HepG2 (cell line): ENCODE measurements at regions not wholly inside any gene's neighbourhood (a gene's known extent, or its start where the extent isn't known, plus 50 kb on each side); places are given as distances from the start of the nearest gene placed in this dataset.

Experiments used
- GMEB2 ChIP-seq: IDR thresholded peaks from 2 replicates; pipeline ENCODE4 v1.6.1; 2016; ENCODE audit warnings: missing biosample characterization, missing genetic modification reagents, low read depth
- SOX6 ChIP-seq, 2 experiments: fragments of 450-650 bp in 1 of 2; sonication (generic) in 1 of 2; formaldehyde crosslinking in 1 of 2; IDR thresholded peaks; 2 replicates each; pipeline versions ENCODE4 v1.4.0 to v1.6.1; 2017 to 2020; ENCODE audit warnings: antibody characterized with exemption in 1 of 2, mild to moderate bottlenecking in 1 of 2, missing genetic modification reagents in 1 of 2
- TARDBP ChIP-seq: sonication (generic); formaldehyde crosslinking; IDR thresholded peaks from 2 replicates; pipeline ENCODE4 v1.8.0; 2022; ENCODE audit warnings: mild to moderate bottlenecking, missing genetic modification reagents
- TRAFD1 ChIP-seq: sonication (generic); formaldehyde crosslinking; IDR thresholded peaks from 2 replicates; pipeline ENCODE4 v1.5.1; 2020; ENCODE audit warnings: missing genetic modification reagents, mild to moderate bottlenecking, borderline replicate concordance
- ZEB1 ChIP-seq: IDR thresholded peaks from 2 replicates; pipeline ENCODE4 v1.6.1; 2012; ENCODE audit warnings: mild to moderate bottlenecking, low read depth, inconsistent platforms; ENCODE audit not compliant: insufficient replicate concordance
- ZNF101 ChIP-seq: sonication (generic); formaldehyde crosslinking; IDR thresholded peaks from 2 replicates; pipeline ENCODE4 v1.4.0; 2020; ENCODE audit warnings: mild to moderate bottlenecking, low read depth, missing genetic modification reagents, borderline replicate concordance
- ZNF441 ChIP-seq: sonication (generic); formaldehyde crosslinking; IDR thresholded peaks from 2 replicates; pipeline ENCODE4 v1.7.0; 2021; ENCODE audit warnings: missing genetic modification reagents, borderline replicate concordance
- ZNF552 ChIP-seq: sonication (generic); formaldehyde crosslinking; IDR thresholded peaks from 2 replicates; pipeline ENCODE4 v1.9.0; 2022; ENCODE audit warnings: missing genetic modification reagents, mild to moderate bottlenecking, borderline replicate concordance
- ZNF652 ChIP-seq: IDR thresholded peaks from 2 replicates; pipeline ENCODE4 v1.6.1; 2016; ENCODE audit warnings: low read depth, borderline replicate concordance
- ZSCAN9 ChIP-seq: IDR thresholded peaks from 2 replicates; pipeline ENCODE4 v1.6.1; 2016; ENCODE audit warnings: borderline replicate concordance
- TF ChIP-seq, protein P1 (sequence below): sonication (generic); formaldehyde crosslinking; IDR thresholded peaks from 2 replicates; pipeline ENCODE4 v1.4.0; 2020; ENCODE audit warnings: mild to moderate bottlenecking, missing genetic modification reagents, borderline replicate concordance
- TF ChIP-seq, protein P2 (sequence below): sonication (generic); formaldehyde crosslinking; IDR thresholded peaks from 2 replicates; pipeline ENCODE4 v1.4.0; 2020; ENCODE audit warnings: missing genetic modification reagents
- TF ChIP-seq, protein P3 (sequence below): sonication (generic); formaldehyde crosslinking; IDR thresholded peaks from 2 replicates; pipeline ENCODE4 v1.5.1; 2020; ENCODE audit warnings: mild to moderate bottlenecking, missing genetic modification reagents, borderline replicate concordance

DNA sequence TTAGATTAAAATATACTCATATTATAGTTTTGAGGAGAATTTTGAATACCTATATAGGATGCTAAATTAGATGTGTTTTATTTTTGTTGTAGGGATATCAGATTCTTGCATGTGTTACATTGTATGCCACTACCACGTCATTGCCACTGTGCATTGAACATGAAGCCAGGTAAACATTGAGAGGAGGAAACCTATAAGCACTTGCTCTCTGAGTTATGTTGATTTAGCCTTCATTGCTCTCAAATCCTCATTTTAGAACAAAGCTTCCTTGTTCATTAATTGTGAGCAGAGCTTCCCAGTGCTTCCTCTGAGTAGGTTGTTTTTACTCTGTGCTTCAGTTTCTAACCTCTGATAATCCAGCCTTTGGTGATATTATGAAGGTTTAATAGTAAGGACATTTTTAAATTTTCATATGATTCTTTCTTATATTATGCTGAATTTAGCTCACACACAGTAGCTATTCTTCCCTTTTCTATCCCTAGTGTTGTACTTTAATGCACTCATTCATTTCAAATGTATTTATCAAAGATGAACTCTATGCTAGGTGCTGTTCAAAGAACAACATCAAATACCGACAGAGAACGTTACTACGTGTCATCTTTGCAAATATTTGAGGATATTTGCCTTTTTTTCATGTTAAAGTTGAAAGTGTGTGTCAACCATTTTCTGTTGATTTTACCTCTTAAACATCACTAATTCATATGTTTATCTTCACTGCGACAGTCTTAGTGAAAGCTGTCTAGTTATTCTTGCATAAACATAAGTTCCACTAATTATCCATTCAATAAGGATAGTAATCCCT, 1448.0 kb upstream of the MIR17HG start (continued):
- TF ChIP-seq TRAFD1 (no peak), ZNF101 (CRISPR knock-in tag) (no peak), TARDBP (CRISPR knock-in tag) (no peak), ZSCAN9 (no peak), ZNF552 (CRISPR knock-in tag) (no peak), ZNF441 (no peak), ZEB1 (no peak), ZNF652 (CRISPR knock-in tag) (no peak), GMEB2 (CRISPR knock-in tag) (no peak), SOX6 (IDR thresholded peaks at IDR 0.05) (no peak), SOX6 (CRISPR knock-in tag; IDR thresholded peaks at IDR 0.05) (peak; percentile 44; the same call in 1 of the 2 replicates)
- TF ChIP-seq, protein P1, sequence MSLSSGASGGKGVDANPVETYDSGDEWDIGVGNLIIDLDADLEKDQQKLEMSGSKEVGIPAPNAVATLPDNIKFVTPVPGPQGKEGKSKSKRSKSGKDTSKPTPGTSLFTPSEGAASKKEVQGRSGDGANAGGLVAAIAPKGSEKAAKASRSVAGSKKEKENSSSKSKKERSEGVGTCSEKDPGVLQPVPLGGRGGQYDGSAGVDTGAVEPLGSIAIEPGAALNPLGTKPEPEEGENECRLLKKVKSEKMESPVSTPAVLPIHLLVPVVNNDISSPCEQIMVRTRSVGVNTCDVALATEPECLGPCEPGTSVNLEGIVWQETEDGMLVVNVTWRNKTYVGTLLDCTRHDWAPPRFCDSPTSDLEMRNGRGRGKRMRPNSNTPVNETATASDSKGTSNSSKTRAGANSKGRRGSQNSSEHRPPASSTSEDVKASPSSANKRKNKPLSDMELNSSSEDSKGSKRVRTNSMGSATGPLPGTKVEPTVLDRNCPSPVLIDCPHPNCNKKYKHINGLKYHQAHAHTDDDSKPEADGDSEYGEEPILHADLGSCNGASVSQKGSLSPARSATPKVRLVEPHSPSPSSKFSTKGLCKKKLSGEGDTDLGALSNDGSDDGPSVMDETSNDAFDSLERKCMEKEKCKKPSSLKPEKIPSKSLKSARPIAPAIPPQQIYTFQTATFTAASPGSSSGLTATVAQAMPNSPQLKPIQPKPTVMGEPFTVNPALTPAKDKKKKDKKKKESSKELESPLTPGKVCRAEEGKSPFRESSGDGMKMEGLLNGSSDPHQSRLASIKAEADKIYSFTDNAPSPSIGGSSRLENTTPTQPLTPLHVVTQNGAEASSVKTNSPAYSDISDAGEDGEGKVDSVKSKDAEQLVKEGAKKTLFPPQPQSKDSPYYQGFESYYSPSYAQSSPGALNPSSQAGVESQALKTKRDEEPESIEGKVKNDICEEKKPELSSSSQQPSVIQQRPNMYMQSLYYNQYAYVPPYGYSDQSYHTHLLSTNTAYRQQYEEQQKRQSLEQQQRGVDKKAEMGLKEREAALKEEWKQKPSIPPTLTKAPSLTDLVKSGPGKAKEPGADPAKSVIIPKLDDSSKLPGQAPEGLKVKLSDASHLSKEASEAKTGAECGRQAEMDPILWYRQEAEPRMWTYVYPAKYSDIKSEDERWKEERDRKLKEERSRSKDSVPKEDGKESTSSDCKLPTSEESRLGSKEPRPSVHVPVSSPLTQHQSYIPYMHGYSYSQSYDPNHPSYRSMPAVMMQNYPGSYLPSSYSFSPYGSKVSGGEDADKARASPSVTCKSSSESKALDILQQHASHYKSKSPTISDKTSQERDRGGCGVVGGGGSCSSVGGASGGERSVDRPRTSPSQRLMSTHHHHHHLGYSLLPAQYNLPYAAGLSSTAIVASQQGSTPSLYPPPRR (CRISPR knock-in tag): peak; percentile 71; the same call in 1 of the 2 replicates
- TF ChIP-seq, protein P2, sequence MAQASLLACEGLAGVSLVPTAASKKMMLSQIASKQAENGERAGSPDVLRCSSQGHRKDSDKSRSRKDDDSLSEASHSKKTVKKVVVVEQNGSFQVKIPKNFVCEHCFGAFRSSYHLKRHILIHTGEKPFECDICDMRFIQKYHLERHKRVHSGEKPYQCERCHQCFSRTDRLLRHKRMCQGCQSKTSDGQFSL (CRISPR knock-in tag): no peak
- TF ChIP-seq, protein P3, sequence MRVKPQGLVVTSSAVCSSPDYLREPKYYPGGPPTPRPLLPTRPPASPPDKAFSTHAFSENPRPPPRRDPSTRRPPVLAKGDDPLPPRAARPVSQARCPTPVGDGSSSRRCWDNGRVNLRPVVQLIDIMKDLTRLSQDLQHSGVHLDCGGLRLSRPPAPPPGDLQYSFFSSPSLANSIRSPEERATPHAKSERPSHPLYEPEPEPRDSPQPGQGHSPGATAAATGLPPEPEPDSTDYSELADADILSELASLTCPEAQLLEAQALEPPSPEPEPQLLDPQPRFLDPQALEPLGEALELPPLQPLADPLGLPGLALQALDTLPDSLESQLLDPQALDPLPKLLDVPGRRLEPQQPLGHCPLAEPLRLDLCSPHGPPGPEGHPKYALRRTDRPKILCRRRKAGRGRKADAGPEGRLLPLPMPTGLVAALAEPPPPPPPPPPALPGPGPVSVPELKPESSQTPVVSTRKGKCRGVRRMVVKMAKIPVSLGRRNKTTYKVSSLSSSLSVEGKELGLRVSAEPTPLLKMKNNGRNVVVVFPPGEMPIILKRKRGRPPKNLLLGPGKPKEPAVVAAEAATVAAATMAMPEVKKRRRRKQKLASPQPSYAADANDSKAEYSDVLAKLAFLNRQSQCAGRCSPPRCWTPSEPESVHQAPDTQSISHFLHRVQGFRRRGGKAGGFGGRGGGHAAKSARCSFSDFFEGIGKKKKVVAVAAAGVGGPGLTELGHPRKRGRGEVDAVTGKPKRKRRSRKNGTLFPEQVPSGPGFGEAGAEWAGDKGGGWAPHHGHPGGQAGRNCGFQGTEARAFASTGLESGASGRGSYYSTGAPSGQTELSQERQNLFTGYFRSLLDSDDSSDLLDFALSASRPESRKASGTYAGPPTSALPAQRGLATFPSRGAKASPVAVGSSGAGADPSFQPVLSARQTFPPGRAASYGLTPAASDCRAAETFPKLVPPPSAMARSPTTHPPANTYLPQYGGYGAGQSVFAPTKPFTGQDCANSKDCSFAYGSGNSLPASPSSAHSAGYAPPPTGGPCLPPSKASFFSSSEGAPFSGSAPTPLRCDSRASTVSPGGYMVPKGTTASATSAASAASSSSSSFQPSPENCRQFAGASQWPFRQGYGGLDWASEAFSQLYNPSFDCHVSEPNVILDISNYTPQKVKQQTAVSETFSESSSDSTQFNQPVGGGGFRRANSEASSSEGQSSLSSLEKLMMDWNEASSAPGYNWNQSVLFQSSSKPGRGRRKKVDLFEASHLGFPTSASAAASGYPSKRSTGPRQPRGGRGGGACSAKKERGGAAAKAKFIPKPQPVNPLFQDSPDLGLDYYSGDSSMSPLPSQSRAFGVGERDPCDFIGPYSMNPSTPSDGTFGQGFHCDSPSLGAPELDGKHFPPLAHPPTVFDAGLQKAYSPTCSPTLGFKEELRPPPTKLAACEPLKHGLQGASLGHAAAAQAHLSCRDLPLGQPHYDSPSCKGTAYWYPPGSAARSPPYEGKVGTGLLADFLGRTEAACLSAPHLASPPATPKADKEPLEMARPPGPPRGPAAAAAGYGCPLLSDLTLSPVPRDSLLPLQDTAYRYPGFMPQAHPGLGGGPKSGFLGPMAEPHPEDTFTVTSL (CRISPR knock-in tag): peak; percentile 57; the same call in 1 of the 2 replicates
